ENCODE measurements at regions not wholly inside any gene's neighbourhood (a gene's known extent, or its start where the extent isn't known, plus 50 kb on each side); places are given as distances from the start of the nearest gene placed in this dataset.

GRCh38 chr4:129261584-129261983 is 165.6 kb downstream of the C4orf33 start:
- TF ChIP-seq CTCF (IDR thresholded peaks at IDR 0.05) = no peak
- TF ChIP-seq EZH2 (IDR thresholded peaks at IDR 0.05; ENCODE audit: borderline replicate concordance, insufficient read depth, low read depth, low read length, poor library complexity, severe bottlenecking) = no peak

Data from B cell (primary cell).